DMS114 treated with DMSO at 0.1 percent for 48 hours (cell line): ENCODE measurements at regions not wholly inside any gene's neighbourhood (a gene's known extent, or its start where the extent isn't known, plus 50 kb on each side); places are given as distances from the start of the nearest gene placed in this dataset.
A peak's percentile ranks its signal among the peaks of the same experiment; 100 is the strongest.
"Not testable (repeated sequence)": the region's sequence is repeated elsewhere in the genome, so short reads cannot be mapped to it uniquely, and the experiment has no call there.

Source experiments
- DNase-seq: peaks from one replicate; lab custom pipeline; 2025; ENCODE audit not compliant: unreplicated experiment; lab: John Stamatoyannopoulos, UW

GRCh38 chr6:85866758-85867401 lies 224.2 kb upstream of the SYNCRIP start:
- DNase-seq: no peak

GRCh38 chr6:85866370-85866730 lies 223.7 kb upstream of the SYNCRIP start:
- DNase-seq: no peak

GRCh38 chr6:85865420-85866369 lies 223.0 kb upstream of the SYNCRIP start:
- DNase-seq: no peak

GRCh38 chr6:85864453-85865401 lies 222.0 kb upstream of the SYNCRIP start:
- peak; percentile 2 for DNase-seq

- DNase-seq: no peak
Measured at GRCh38 chr6:85856235-85856634, 213.5 kb upstream of the SYNCRIP start.

GRCh38 chr6:85838351-85839119 lies 195.8 kb upstream of the SYNCRIP start:
- not testable (repeated sequence) for DNase-seq

GRCh38 chr6:85828973-85829372 lies 186.3 kb upstream of the SYNCRIP start:
- DNase-seq: no peak

- no peak for DNase-seq
Measured at GRCh38 chr6:85826997-85827396, 184.3 kb upstream of the SYNCRIP start.

GRCh38 chr6:85824329-85824728 lies 181.6 kb upstream of the SYNCRIP start:
- DNase-seq: no peak

- no peak for DNase-seq
Measured at GRCh38 chr6:85810558-85810957, 167.9 kb upstream of the SYNCRIP start.

GRCh38 chr6:85803721-85804120 lies 161.0 kb upstream of the SYNCRIP start:
- DNase-seq: no peak

- DNase-seq: no peak
Measured at GRCh38 chr6:85802162-85802561, 159.5 kb upstream of the SYNCRIP start.

GRCh38 chr6:85798931-85799652 lies 156.4 kb upstream of the SYNCRIP start:
- DNase-seq: no peak

- no peak for DNase-seq
Measured at GRCh38 chr6:85797993-85798392, 155.3 kb upstream of the SYNCRIP start.

- DNase-seq: no peak
Measured at GRCh38 chr6:85795945-85796344, 153.3 kb upstream of the SYNCRIP start.

GRCh38 chr6:85792254-85792653 lies 149.6 kb upstream of the SYNCRIP start:
- DNase-seq: no peak

GRCh38 chr6:85775883-85776282 lies 133.2 kb upstream of the SYNCRIP start:
- no peak for DNase-seq

- DNase-seq: no peak
Measured at GRCh38 chr6:85772641-85773040, 130.0 kb upstream of the SYNCRIP start.

- DNase-seq: no peak
Measured at GRCh38 chr6:85771925-85772430, 129.3 kb upstream of the SYNCRIP start.

GRCh38 chr6:85771455-85771854 lies 128.8 kb upstream of the SYNCRIP start:
- no peak for DNase-seq
